Amygdala (tissue), 56 donors: ENCODE measurements at regions not wholly inside any gene's neighbourhood (a gene's known extent, or its start where the extent isn't known, plus 50 kb on each side); places are given as distances from the start of the nearest gene placed in this dataset.

ENCODE experiments used
- DNase-seq, 56 donors: peaks; one replicate each; lab custom pipeline; 2025; lab: John Stamatoyannopoulos, UW

GRCh38 chr12:46439793-46440511 lies 67.4 kb upstream of the SLC38A2 start:
- no peak for DNase-seq

GRCh38 chr12:46438719-46439319 lies 66.2 kb upstream of the SLC38A2 start:
- DNase-seq: no peak

GRCh38 chr12:46438256-46438655 lies 65.7 kb upstream of the SLC38A2 start:
- DNase-seq: no peak

GRCh38 chr12:46437469-46437868 lies 64.9 kb upstream of the SLC38A2 start:
- no peak for DNase-seq

GRCh38 chr12:46436747-46437146 lies 64.2 kb upstream of the SLC38A2 start:
- no peak for DNase-seq

- DNase-seq: no peak
Observed at GRCh38 chr12:46435625-46436024, 63.1 kb upstream of the SLC38A2 start.

- no peak for DNase-seq
Observed at GRCh38 chr12:46435029-46435428, 62.5 kb upstream of the SLC38A2 start.

GRCh38 chr12:46433829-46434228 lies 61.3 kb upstream of the SLC38A2 start:
- no peak for DNase-seq

GRCh38 chr12:46432325-46432724 lies 59.8 kb upstream of the SLC38A2 start:
- DNase-seq: no peak

GRCh38 chr12:46430340-46430948 lies 57.9 kb upstream of the SLC38A2 start:
- no peak for DNase-seq
